Right hindlimb (tissue), 1 donor: ENCODE measurements at regions not wholly inside any gene's neighbourhood (a gene's known extent, or its start where the extent isn't known, plus 50 kb on each side); places are given as distances from the start of the nearest gene placed in this dataset.

Experiments used
- DNase-seq: peaks from one replicate; pipeline ENCODE4 v3.0.0-alpha.2; 2018

DNA sequence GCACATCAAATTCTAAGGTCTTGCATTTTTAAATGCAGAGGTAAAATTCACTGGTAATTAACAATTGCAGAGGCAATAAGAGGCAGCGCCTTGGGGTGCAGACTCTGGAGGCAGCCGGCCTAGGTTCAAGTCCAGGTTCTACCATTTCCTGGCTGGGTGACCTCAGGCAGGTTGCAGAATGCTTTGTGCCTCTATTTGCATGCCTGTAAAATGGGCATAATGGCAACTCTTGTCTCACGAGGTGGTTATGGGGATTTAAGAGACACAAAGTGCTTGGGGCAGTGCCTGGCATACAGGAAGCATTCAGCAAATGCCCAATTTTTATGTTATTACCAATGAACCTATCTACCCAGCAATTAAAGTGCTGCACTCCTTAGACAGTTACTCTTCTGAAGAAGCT, 180.0 kb upstream of the LHX5 start:
- no peak for DNase-seq

DNA sequence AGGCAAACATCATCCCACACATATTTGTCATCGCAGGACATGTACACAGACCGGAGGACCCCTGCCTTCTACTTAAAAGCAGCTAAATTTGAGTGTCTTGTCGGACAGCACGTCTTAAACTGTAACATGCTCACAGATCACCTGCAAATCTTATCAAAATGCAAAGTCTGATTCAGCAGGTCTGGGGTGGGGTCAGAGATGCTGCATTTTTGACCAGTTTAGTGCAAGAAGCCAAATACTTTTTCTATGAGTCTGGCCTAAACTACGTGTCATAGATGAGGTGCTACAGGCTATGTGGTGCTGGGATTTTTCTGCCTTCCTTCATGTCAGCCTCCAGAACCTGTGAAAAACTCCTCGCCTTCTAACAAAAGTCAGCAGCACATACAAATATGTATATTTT, 178.8 kb upstream of the LHX5 start:
- no peak for DNase-seq

DNA sequence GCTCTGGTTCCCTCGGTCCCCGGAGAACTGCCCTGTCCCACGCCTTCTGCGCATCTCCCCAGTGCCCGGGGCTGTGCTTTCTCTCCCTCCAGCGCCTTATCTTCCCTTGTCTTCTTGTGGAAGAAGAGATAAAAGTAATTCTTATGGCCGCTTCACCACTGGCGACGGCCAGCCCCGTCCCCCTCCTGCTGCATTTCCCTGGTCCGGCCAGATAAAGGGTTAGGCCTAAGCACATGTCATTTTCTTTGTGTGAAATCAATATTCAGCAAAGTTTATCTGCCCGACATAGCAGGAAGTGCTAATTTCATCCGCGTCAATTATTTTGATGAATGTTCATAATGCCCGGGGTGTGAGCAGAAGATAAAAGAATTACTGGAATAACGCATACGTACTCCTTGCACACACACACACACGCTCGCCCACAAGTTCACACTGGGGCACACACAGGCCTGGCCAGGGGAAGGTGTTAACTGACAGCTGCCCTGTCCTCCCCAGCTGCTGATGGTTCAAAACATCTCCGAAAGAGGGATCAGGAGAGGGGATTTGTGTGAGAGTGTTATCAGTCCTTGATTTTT, 177.7 kb upstream of the LHX5 start:
- DNase-seq, result no peak

DNA sequence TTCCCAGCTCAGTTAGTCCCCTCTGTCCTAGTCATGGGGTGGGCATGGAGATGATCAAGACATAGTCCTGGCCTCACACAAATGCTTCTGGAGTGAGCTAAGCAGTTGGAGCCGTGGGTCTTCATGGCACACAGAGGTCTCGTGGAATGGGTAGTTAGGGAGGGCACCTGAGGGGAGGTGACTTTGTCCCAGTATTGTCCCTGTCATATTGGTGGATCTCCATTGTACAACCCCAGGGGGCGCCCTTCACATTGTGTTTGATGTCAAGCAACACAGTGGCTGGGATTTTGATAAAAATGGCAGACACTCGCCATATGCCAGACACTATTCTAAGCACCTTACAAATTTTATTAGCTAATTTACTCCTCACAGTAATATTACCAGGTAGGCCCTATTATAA, 175.4 kb upstream of the LHX5 start:
- no peak for DNase-seq

DNA sequence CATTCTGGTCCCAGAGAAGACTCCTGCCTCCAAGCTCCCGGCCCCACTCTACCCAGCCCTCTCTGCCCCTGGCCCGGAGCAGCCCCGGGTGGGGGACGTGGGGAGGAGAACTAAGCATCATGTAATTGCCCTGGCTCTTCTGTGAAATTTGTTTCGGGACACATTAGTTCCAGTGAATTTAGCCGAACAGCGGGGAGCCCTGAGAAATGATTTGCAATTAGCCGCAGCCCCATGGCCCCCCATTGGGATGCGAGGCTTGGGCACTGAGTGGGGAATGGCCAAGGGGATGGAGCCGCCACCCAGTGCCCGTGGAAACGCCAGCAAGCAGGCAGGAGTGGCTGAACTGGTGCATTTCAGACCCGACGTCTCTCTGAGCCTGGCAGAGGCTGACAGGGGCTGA, 173.9 kb upstream of the LHX5 start:
- no peak for DNase-seq

DNA sequence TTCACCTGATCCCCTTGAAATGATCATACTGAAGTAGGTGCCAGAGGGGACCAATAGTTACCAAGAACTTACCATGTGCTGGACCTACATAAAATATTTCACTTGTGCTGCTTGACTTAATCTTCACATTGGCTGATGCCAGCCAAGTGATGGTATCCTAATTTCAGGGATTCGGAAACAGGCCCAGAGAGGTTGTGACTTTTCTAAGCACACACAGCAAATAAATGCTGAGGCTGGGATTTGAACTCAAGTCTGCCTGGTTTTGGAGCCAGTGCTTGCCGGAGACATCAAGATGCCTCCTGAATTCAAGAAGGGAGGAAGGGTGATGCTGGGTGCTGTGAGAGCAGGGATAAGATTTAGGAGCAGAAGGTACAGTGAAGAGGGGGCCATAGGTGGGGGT, 173.5 kb upstream of the LHX5 start:
- no peak for DNase-seq

DNA sequence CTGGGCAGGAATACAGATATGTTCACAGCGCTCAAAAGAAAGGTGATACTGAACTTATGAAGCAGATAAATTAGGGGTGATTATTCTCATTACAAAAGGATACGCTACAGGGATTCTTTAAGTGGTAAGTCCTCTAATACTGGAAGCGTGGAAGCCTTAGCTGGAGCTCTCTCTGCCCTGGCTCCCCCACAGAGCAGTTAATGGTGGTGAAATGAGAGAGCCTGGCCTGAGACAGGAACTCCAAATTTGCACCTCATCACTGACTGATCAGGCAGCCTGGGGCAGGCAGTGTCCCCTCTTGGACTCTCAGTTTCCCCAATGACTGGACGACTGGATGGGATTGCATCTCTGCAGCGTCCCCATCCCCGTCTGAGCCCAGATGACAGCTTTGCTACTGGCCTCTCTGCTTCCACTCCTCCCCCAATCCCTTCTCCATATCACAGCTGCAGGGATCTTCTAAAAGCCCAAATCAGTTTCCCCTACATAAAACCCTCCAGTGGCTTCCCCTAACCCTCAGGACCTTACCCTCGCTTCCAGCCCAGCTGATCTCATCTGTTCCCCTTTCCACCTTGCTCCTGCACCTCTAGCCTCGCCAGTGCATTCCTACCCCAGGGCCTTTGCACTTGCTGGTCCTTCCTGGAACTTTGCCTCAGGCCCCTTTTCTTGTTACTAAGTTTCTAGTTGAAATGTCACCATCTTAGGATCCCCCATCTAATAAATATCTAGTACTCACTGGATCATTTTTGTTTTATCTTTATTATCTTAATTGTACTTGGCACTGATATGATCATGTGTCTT, 171.7 kb upstream of the LHX5 start:
- no peak for DNase-seq

DNA sequence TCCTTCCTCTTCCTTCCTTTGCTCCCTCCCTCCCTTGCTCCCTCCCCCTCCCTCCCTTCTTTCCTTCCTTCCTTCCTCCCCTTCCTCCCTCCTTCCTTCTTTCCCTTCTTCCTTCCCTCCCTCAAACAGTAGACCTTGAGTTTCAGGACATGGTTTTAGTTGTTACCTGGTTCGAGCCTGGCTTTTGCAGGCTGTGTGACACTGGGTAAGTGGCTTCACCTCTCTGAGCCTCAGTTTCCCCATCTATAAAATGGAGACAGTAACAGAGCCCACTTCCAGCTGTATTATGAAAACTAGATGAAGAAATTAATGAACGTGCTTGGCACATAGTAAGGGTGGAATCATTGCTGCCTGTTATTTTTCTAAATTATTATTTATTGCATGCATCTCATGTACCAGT, 171.0 kb upstream of the LHX5 start:
- no peak for DNase-seq

DNA sequence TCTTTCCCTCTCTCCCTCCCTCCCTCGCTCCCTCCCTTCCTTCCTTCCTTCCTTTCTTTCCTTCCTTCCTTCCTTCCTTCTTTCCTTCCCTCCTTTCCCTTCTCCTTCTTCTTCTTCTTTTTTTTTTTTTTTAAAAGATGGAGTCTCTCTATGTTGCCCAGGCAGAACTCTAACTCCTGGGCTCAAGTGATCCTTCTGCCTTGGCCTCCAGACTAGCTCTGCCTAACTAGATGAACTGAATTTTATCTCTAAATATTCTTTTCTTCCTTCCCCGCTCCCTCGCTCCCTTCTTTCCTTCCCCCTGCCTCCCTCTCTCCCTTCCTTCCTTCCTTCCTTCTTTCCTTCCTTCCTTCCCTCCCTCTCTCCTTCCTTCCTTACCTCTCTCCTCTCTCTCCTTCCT, 170.5 kb upstream of the LHX5 start:
- no peak for DNase-seq

DNA sequence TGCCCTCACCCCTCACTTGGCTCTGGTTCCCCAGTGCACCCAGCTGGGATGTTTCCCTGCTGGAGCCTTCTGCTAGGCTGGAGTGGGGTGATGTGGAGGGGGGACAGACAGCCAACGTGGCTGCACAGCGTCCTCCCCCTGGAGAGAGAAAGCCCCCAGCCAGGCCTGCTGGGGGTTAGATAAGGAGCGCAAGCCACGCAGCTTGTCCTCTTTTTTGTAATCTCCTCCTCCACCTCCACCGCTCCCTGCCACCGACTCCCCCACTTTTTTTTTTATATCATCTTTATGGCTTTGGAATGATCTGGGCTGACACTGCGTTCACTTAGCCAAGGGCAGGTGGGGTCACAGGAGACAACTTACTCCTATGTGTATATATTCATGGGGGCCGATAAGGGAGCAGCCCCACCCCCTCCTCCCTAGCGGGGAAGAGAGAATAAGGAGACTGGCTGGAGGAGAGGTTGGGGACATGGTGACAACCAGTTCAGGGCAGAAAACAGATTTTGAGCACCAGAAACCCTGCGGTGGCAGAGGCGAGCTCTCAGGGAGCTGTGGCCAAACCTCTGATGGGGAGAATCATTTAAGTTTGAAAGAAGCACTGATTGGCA, 169.9 kb upstream of the LHX5 start:
- no peak for DNase-seq

DNA sequence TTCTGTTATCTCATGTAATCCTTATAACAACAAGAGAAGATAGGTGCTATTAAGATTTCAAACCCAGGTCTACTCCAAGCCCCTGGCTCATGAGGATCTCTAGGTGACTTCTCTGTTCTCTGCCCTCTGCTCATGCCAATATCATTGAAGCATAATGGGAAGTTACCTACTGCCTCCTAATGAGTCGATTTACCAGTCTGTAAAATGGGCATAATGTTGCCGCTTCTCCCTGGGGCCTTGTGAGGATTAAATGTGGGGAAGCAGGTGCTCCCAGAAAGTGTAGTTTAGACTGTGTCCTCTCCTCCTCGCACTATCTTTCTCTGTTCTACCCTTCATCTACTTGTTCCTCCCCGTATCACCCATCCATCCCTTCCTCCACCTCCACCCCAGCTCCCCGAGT, 169.2 kb upstream of the LHX5 start:
- no peak for DNase-seq

DNA sequence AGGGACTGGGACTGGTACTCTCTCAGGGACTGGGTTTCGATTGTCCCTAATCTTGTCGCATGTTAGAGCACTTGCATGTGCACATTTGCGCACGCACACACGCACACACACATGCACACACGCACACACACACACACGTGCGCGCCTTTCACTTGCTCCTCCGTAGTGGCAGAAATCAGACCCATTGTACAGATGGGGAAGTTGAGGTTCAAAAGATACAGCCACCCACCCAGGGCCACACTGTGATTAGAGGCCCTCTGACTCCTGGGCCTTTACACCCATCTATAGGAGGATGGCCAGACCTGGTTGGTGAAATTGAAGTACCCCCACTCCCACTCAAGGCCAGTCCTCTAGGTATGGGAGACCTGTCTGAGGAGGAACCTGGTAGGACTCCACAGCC, 167.8 kb upstream of the LHX5 start:
- DNase-seq, result no peak

DNA sequence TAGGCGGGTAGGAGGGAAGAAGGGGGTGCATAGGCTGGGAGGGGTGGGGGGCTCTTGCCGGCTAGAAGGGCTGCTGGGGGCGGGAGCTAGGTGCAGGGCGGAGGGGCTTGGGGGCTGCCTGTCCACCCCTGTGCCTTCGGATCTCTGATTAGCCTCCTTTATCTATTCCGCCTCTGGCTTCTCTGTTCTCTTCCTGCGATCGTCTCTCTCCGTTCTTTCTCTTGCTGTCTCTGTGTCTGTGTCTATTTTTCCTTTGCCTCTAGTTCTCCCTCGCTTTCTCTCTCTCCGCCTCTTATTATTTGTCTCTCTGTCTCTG, 166.7 kb upstream of the LHX5 start:
- no peak for DNase-seq

DNA sequence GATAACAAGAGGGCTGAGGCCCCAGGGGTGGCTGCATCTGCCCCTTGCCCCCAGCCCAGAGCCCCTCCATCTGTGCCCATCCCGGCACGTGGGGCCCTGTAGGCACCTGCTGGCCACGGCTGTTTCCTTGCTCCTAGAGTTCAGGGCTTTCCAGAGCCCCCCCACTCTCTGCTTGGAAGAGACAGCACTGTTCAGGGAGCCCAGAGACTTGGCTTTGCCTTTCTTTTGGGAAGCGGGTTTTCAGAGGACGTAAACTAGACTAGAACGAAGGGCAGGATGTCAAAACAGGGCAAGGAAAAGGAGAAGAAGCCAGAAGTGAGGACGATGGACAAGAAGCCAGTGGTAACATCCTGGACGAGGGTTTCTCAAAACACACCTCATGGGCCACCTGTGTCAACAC, 163.3 kb upstream of the LHX5 start:
- DNase-seq, result no peak

DNA sequence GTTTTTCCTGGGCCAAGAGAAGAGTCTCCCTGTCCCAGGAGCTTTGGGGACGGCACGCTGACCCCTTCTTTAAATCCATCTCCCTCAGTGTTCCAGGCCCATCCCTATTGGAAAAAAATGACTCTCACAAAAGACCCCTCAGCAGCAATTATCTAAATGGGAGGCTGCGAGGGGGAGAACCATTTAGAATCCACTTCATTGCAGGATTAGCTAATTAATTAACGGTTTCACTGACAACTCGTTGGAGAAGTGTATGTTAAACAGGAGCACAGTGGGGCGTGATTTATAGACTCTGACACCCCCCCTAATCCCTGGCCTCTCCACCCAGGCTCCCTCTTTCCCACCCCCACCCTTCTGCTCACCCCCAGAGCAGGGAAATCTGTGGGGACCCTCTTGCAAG, 162.8 kb upstream of the LHX5 start:
- DNase-seq, result no peak

DNA sequence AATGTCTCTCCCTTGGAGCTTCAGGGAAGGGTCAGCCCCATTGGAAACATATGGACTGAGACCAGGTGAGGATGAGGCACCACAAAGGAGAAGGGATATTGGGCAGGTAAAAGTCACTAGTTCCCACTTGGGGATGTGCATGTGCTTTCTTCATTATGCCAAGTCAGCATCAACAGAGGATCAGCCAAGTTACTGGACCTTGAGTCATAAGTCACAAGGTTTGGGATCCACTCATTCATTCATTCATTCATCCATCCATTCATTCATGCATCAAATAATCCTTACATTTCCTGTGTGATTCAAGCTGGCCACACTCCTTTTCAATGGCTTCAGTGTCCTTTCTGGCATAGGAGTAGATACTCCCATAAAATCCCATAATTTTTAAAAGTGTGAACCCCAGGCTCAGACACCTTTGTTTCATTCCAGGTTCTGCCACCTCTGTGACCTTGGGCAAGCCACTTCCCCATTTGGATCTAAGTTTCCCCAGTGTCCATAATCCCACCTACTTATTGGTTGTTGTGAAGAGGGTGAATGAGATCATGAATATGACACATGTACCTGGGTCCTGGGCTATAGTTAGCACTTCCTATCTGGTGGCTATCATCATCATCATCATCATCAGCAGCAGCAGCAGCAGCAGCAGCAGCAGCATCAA, 162.1 kb upstream of the LHX5 start:
- DNase-seq, result no peak

DNA sequence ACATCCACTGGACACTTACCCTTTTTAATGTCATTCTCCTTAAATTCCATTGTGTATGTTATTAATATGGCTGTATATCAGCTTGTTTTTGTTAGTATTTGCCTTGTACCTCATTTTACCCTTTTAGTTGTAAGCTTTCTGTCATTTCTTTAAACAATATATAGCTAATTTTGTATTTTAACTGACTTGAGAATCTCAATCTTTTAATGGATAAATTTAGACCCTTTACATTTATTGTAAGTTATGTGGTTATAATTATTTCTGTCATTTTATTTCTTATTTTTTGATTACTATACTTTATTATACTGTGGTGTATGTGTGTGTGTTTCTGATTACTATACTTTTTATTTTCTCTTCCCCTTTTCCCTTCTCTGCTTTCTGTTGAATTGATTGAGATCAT, 159.0 kb upstream of the LHX5 start:
- no peak for DNase-seq

DNA sequence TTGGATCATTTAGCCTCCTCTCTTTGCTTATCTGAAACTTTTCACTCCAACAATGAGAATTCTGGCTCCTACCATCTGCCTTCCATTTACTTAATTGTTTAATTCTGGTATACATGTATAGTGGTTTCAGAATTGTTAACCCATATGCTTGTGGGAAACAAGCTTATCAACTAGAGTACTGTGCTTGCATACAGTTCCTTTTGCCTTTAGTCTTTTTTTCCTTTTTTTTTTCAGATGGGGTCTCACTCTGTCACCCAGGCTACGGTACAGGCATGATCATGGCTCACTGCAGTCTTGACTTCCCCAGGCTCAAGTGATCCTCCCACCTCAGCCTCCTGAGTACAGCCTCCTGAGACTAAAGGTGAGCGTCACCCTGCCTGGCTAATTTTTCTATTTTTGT, 153.8 kb upstream of the LHX5 start:
- no peak for DNase-seq

DNA sequence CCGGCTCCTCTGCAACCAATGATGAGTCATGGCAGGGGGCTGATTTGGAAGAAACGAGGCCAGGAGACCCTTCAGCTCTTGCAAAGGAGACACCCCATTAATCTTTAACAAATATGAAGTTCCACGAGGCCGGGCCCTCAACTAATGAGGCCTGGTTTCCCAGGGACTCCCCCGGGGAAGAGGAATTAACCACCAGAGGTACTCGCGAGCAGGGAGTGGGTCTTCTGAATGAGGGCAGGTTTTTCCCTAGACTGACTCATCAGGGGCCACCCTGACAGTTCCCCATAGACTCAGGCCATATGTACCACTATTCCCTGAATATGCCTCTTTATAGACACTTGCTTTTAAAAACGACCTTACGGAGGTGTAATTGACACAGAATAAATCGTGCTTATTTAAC, 150.7 kb upstream of the LHX5 start:
- no peak for DNase-seq

DNA sequence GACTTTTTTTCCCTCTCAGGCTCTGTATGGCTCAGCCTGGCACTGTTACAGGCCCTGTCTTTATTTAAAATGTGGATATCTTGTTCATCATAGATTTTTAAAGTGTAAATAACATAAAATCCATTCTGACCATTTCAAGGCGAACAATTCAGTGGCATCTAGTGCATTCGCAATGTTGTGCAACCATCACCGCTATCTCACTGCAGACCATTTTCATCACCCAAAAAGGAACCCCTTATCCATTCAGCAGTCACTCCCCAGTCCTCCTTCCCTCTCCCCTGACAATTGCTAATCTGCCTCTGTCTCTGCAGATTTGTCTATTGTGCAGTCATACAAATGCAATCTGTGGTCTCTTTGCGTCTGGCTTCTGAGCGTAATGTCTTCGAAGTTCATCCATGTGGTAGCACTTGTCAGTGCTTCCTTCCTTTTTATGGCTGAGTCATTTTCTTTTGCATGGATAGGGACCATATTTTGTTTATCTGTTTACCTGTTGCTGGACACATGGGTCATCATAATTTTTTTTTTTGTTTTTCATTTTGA, 148.8 kb upstream of the LHX5 start:
- no peak for DNase-seq

DNA sequence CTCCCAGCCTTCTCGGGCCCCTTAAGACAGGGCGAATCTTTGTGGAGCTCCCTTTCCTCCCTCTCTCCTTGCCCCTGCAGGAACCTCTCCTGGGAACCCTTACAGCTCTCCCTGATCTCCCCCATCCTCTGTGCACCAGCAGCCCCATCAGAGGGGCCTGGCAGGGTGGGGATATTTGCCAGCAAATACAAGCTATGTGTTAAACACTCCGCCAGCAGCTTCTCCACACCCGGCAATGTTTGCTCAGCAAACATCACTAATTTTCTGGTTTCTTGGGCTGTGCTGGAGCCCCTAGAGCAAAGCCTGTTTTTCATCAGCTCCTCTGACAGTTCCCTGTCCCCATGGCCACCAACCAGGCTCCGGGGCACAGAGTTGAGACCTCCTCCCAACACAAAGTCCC, 147.5 kb upstream of the LHX5 start:
- DNase-seq, result no peak

DNA sequence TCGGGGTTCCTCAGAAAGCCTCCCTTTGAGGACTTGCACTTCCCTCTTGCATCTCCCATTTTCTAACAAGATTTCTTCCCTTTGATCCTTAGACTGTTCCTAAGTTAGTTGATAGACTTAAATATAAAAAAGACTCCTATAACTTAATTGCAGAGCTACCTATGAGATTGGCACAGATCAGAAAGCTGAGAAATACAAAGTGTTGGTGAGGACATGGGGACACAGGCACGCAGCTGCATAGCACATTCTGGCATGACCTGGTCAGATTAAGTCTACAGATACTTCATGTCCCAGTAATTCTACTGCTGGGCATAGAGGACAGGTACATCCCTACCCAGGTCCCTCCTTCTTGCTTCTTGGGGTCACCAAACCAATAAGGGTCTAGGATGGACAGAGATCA, 141.7 kb upstream of the LHX5 start:
- no peak for DNase-seq

DNA sequence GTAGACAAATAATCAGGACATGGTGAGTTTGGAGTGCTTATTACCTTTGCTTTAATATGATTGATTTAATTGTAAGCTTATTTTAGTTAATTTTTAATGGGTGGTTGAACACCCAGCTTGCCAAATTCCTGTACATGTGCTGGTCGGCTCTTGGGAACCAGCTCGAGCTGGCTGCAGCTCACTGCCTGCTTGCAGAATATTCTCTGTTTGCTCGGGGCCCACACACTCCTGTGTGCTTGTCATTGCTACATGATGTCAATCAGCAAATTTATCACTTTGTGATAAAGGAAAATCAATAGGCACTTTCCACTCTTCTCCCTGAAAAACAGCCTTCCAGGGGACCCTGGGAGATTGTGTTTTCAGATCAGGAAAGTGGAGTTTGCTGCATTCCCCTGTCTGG, 141.1 kb upstream of the LHX5 start:
- DNase-seq, result no peak

DNA sequence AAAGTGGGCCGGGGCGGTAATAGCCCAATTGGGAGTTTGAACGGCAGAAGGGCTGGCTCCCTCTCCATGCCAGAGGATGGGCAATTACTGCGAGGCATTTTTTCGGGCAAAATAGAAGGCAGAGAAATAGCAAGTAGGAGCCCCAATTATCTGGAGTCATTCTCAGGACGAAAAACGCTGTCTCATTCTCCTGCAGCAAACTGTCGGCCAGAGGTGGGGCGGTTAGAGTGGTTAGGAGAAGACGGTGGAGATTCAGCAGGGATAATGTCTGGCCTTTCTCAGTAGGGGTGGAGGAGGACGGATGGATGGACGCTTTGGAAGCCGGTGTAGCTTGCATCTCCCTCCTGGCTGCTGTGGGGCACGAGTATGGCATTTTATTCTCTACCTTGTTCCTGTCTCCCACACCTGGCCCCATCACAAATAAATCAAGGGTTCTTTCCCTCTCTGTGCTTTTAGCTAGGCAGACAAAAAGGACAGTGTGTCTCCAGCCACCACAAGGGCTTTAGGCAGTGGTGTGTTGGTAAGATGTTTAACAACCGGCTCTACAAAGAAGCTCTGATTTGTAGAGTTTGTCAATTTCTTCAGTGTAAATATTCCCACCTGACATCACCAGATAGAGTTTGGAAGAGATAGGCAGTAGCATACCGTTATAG, 140.5 kb upstream of the LHX5 start:
- DNase-seq, result no peak
